ENCODE measurements at regions not wholly inside any gene's neighbourhood (a gene's known extent, or its start where the extent isn't known, plus 50 kb on each side); places are given as distances from the start of the nearest gene placed in this dataset.

DNA sequence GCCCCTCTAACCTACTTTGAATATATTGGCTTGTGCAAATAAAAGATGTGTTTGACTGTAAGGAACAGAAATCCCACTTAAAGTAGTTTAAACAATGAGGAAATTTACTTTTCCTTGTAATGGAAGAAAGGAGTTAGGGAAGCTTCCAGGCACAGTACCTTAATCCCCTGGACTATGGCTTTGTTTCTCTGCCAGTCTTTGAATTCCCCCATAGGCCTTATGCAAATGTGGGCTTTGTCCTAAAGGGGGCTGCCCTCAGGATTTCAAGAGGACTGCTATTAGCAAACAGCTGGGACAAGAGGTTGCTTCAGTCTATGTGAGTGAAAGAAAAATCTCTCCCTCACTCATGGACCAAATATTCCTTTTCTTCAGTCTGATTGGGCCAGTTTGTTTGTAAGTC is 255.1 kb upstream of the THSD7B start:
- Histone ChIP-seq H3K4me1 (no peaks in the 10 kb centered on the region), H3K4me3 (no peak overlapping the region), H3K9me3 (no peaks in the 10 kb centered on the region), H3K36me3 (no peaks in the 10 kb centered on the region), H3K27me3 (no peaks in the 10 kb centered on the region), H3K27ac (no peak overlapping the region)
- TF ChIP-seq, protein P1, sequence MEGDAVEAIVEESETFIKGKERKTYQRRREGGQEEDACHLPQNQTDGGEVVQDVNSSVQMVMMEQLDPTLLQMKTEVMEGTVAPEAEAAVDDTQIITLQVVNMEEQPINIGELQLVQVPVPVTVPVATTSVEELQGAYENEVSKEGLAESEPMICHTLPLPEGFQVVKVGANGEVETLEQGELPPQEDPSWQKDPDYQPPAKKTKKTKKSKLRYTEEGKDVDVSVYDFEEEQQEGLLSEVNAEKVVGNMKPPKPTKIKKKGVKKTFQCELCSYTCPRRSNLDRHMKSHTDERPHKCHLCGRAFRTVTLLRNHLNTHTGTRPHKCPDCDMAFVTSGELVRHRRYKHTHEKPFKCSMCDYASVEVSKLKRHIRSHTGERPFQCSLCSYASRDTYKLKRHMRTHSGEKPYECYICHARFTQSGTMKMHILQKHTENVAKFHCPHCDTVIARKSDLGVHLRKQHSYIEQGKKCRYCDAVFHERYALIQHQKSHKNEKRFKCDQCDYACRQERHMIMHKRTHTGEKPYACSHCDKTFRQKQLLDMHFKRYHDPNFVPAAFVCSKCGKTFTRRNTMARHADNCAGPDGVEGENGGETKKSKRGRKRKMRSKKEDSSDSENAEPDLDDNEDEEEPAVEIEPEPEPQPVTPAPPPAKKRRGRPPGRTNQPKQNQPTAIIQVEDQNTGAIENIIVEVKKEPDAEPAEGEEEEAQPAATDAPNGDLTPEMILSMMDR (IDR thresholded peaks at IDR 0.05) = no peak
- no peak for TF ChIP-seq POLR2A (IDR thresholded peaks at IDR 0.05)
- ATAC-seq (no peak), DNase-seq (no peak)
- intact Hi-C loops (cut with DNase I) = no loop called here

DNA sequence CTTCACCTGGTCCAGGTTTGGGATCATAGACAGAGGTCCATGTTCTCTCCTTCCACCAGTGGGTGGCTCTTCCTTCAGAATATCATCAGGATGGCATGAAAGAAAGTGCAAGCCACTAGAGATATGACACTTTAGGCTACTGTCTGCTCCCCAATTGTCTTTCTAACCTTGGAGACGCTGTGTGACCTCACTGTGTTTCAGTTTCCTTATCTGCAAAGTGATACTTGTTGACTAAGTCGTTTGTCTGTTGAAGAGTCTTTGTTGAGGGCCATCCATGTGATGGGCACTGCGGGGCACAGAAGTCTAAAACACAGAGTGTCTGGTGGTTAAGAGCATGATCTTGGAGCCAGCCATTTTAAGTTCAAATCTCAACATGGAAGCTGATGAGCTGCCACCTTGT is 259.9 kb upstream of the THSD7B start:
- whole genome bisulfite sequencing (ENCODE audit: insufficient coverage, low coverage, low lambda C conversion rate, missing lambda C conversion rate) = 40% methylated on average over 2 of the region's 3 CpGs
- DNase-seq (no peak), ATAC-seq (no peak)
- no peak overlapping the region for H3K4me3 ChIP-seq
- H3K27ac ChIP-seq = no peak overlapping the region
- no peaks in the 10 kb centered on the region for H3K36me3 ChIP-seq
- H3K9me3 ChIP-seq = no peaks in the 10 kb centered on the region
- no peak for TF ChIP-seq POLR2A (IDR thresholded peaks at IDR 0.05)
- TF ChIP-seq, protein P1 (IDR thresholded peaks at IDR 0.05) = no peak
- no peaks in the 10 kb centered on the region for H3K27me3 ChIP-seq
- no peaks in the 10 kb centered on the region for H3K4me1 ChIP-seq
- intact Hi-C loops (cut with DNase I) = no loop called here

DNA sequence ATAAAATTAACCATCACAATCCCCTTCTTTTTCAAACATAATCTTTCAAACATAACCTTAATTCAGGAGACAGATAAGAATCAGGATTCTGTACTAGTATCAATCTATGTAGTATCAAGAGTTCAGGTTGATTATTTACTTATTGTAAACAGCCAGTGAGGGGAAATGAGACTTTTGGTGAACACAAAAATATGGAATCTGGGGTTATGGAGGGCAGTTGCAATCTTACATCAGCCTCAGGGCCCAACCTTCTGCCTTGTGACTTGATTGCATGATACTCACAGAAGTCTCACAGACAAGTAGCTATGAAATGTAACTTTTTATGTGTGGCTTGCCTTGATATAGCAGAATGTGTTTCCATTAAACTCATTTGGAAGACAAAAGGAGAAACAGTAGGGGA is 262.7 kb upstream of the THSD7B start:
- H3K27me3 ChIP-seq = no peaks in the 10 kb centered on the region
- no peaks in the 10 kb centered on the region for H3K4me1 ChIP-seq
- no peaks in the 10 kb centered on the region for H3K9me3 ChIP-seq
- TF ChIP-seq, protein P1 (IDR thresholded peaks at IDR 0.05) = no peak
- TF ChIP-seq POLR2A (IDR thresholded peaks at IDR 0.05) = no peak
- no peak overlapping the region for H3K27ac ChIP-seq
- ATAC-seq (no peak), DNase-seq (no peak)
- no peak overlapping the region for H3K4me3 ChIP-seq
- no peaks in the 10 kb centered on the region for H3K36me3 ChIP-seq
- intact Hi-C loops (cut with DNase I) = no loop called here

DNA sequence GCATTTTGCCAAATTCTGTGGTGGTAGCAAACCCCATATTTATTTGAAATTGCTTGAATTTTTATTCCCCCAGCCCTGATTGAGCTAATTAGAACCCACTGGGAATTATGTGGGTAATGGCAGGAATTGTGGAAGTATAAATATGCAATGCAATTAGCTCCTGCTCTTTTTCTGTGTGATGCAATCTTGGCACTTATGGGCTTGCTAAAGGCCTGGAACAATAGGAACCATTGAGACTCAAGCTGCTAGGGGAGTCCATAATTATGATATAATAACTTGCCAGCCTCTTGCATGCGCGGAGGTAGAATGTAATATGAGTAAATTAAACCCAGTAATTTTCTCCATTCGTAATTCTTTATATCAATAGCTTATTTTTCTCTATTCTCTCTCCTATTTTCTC is 267.6 kb upstream of the THSD7B start:
- Histone ChIP-seq H3K36me3 (no peaks in the 10 kb centered on the region), H3K4me1 (no peaks in the 10 kb centered on the region), H3K9me3 (no peaks in the 10 kb centered on the region), H3K27me3 (no peaks in the 10 kb centered on the region), H3K27ac (no peak overlapping the region), H3K4me3 (no peak overlapping the region)
- intact Hi-C loops (cut with DNase I) = no loop called here
- TF ChIP-seq, protein P1 (IDR thresholded peaks at IDR 0.05) = no peak
- no peak for TF ChIP-seq POLR2A (IDR thresholded peaks at IDR 0.05)
- no peak for DNase-seq
- no peak for ATAC-seq
- 77% methylated on average over 3 of the region's 3 CpGs for WGBS (ENCODE audit: insufficient coverage, low coverage, low lambda C conversion rate, missing lambda C conversion rate)

DNA sequence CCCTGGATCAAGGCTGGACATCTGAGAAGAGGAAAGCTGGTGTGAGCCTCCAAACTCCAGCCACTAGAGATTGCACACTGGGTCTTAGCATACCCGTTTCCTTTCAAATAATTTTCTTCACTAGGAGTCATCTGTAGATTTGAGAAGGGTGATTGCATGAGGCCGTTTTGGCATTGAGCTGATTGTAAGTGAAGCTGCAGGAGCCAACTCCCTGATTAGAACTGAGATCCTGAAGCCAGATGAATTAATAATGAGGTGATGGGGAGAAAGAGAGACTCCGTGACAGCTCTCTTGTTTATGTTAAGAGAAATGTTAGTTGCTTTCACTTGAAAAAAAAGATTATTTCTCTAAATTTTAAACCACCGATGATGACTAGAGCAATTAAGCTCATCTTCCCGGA is 268.4 kb upstream of the THSD7B start:
- 35% methylated on average over 5 of the region's 5 CpGs for WGBS (ENCODE audit: insufficient coverage, low coverage, low lambda C conversion rate, missing lambda C conversion rate)
- H3K27ac ChIP-seq = no peak overlapping the region
- H3K4me1 ChIP-seq = no peaks in the 10 kb centered on the region
- no peak for ATAC-seq
- no peak for DNase-seq
- H3K4me3 ChIP-seq = no peak overlapping the region
- TF ChIP-seq POLR2A (IDR thresholded peaks at IDR 0.05) = no peak
- TF ChIP-seq, protein P1 (IDR thresholded peaks at IDR 0.05) = no peak
- no peaks in the 10 kb centered on the region for H3K36me3 ChIP-seq
- intact Hi-C loops (cut with DNase I) = no loop called here
- H3K27me3 ChIP-seq = no peaks in the 10 kb centered on the region
- H3K9me3 ChIP-seq = no peaks in the 10 kb centered on the region

Data from right lobe of liver (tissue), 6 donors.